ENCODE measurements at regions not wholly inside any gene's neighbourhood (a gene's known extent, or its start where the extent isn't known, plus 50 kb on each side); places are given as distances from the start of the nearest gene placed in this dataset.

- no peak for DNase-seq (ENCODE audit: extremely low read depth, low read depth)
- H3K4me3 ChIP-seq (replicated peaks; ENCODE audit: low read depth, low read length), result no peak overlapping the region
- no peak for TF ChIP-seq CTCF (IDR thresholded peaks at IDR 0.05; ENCODE audit: low read depth, low read length, missing control alignments)
Observed at GRCh38 chr10:107444443-107444842, 279.9 kb upstream of the SORCS1 start.

GRCh38 chr10:107443813-107444212 lies 279.3 kb upstream of the SORCS1 start:
- H3K4me3 ChIP-seq (replicated peaks; ENCODE audit: low read depth, low read length), result no peak overlapping the region
- no peak for DNase-seq (ENCODE audit: extremely low read depth, low read depth)
- no peak for TF ChIP-seq CTCF (IDR thresholded peaks at IDR 0.05; ENCODE audit: low read depth, low read length, missing control alignments)

- no peak for DNase-seq (ENCODE audit: extremely low read depth, low read depth)
- no peak for TF ChIP-seq CTCF (IDR thresholded peaks at IDR 0.05; ENCODE audit: low read depth, low read length, missing control alignments)
- H3K4me3 ChIP-seq (replicated peaks; ENCODE audit: low read depth, low read length), result no peak overlapping the region
Observed at GRCh38 chr10:107443326-107443725, 278.8 kb upstream of the SORCS1 start.

- H3K4me3 ChIP-seq (replicated peaks; ENCODE audit: low read depth, low read length), result no peak overlapping the region
- DNase-seq (ENCODE audit: extremely low read depth, low read depth), result no peak
- no peak for TF ChIP-seq CTCF (IDR thresholded peaks at IDR 0.05; ENCODE audit: low read depth, low read length, missing control alignments)
Observed at GRCh38 chr10:107442035-107442505, 277.6 kb upstream of the SORCS1 start.

- H3K4me3 ChIP-seq (replicated peaks; ENCODE audit: low read depth, low read length), result no peak overlapping the region
- DNase-seq (ENCODE audit: extremely low read depth, low read depth), result no peak
- no peak for TF ChIP-seq CTCF (IDR thresholded peaks at IDR 0.05; ENCODE audit: low read depth, low read length, missing control alignments)
Observed at GRCh38 chr10:107440741-107441140, 276.2 kb upstream of the SORCS1 start.

GRCh38 chr10:107437921-107438320 lies 273.4 kb upstream of the SORCS1 start:
- no peak overlapping the region for H3K4me3 ChIP-seq (replicated peaks; ENCODE audit: low read depth, low read length)
- TF ChIP-seq CTCF (IDR thresholded peaks at IDR 0.05; ENCODE audit: low read depth, low read length, missing control alignments), result no peak
- no peak for DNase-seq (ENCODE audit: extremely low read depth, low read depth)

GRCh38 chr10:107436568-107436967 lies 272.1 kb upstream of the SORCS1 start:
- no peak overlapping the region for H3K4me3 ChIP-seq (replicated peaks; ENCODE audit: low read depth, low read length)
- DNase-seq (ENCODE audit: extremely low read depth, low read depth), result no peak
- TF ChIP-seq CTCF (IDR thresholded peaks at IDR 0.05; ENCODE audit: low read depth, low read length, missing control alignments), result no peak
